ENCODE measurements at regions not wholly inside any gene's neighbourhood (a gene's known extent, or its start where the extent isn't known, plus 50 kb on each side); places are given as distances from the start of the nearest gene placed in this dataset.

DNA sequence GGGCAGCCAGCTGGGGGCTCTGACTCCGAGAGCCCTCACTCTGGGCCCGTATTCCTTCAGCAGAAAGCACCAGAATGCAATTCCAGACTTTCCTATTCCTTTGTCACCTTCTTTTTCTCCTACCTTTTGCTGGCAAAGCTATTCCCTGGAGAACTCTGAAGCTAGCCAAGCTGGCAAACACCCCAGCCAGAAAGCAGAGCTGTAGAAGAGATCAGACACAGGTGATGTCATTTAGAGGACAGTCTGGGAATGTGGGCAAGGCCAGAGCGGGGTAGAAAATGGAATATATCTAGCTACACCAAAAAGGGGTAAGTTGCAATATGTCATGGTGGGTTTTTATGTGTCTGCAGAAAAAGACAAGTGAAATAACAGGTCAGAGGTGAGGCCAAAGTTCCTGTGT lies 205.1 kb downstream of the NXPE2 start:
- no peak for DNase-seq

DNA sequence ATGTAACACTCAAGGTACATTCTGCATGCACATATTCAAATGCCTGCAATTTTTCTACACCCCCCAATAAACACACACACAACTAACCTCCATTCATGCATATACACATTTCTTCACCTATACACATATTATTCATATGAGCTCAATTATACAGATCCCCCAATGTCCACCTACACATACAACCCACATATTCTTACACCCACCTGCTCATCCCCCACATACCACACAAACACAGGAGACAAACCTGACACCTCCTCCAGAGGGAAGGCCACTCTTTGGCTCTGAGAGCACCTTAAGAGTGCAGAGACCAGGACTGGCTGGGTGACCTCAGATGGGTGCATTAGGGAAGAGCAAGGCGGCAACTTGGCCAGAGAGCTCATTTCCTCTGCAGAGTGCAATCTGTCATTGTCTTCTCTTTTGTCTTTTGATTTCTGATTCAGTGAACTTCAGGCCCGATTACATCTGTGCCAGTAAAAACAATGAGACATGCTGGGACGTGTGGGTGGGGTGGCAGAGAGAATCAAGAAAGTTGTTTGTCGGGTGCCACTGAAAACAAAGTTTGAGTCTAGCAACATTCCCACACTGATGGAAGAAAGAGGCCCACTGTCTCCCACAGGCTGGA lies 208.4 kb downstream of the NXPE2 start:
- no peak for DNase-seq

DNA sequence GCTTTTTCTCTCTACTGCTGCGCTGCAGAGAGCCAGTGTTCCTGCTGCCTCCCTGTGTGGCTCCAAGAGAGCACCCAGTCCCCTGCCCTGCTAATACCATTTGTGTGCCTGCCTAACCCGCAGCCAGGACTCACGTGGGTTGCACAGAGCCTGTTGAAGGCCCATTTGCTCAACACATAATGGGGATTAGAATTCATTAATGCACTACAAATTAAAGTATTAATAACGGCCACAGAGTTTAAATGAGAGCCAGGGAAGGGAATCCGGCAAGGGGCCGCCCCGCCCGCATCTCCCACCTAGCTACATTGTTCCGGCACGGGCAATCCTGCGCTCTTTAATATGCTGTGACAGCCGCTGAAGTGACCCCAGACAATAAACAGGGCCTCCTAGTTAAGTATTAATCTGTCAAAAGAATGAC lies 211.3 kb downstream of the NXPE2 start:
- no peak for DNase-seq

DNA sequence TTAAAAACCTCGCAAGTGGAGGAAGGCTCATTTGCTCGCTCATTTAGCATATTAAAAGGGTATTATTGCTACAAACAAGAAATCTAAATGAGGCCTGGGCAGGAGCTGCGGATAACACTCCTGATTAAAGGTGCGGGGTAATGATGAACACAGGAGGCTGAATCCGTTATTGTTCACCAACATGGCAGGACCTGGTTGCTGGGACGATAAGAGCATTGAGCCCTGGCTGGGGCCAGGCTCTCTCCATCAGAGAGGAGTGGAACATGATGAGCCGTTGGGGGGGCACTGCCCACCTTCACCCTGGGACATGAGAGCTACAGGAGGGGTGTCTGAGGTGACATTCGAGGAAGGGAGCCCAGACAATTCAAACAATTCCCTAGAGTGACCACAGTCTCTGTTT lies 211.7 kb downstream of the NXPE2 start:
- DNase-seq: no peak

DNA sequence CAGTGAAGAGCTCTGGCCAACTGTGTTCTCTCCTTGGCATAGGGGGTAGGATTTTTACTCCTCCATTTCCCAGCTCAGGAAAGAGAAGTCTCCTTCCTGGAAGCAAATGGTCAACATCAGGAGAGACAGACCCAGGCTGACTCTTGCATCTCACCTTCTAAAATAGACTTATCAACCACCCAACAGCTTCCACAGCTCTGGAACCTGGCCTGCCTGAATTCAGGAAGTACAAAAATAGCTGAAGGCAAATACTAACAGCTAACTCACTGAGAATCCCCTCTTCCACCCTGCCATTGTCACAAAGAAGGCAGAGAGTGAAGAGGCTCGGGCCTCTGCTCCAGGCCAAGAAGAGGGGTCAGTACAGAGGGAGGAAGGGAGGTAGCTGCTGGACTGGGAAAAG lies 213.6 kb downstream of the NXPE2 start:
- DNase-seq: no peak

DNA sequence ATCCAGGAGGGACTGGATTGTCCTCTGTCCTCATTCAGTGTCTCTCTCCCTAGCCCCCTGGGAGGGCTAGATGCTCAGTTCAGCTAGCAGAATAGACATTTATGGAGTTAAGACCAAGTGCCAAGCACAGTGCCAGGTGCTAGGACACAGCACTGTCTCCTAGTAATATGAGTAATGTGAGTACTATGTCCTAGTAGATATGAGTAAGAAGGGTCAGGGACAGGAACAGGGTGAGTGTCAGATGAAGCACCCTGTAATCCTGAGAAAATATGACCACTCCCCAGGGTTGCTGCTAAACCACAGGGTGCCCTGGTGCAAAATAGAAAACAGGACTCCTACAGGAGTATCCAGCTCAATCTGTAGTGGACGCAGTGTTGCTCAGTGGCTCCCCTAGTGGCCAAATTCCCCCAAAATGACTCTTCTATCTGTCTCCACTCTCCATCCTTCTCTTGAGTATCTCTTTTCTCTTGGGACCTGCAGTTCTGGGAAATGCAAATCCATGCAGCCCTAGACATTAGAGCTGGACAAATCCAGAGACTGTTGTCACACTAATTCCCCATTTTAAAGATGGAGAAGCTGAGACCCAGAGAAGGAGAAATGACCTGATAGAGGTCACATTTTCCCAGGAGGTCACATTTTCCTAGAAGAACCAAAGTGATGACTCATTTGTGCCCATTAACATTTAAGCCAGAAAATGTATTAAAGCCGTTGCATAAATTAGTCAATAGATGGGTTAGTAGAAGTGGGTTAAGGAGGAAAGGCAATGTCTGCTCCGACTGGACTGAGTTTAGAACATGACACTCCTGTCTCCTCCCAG lies 214.3 kb downstream of the NXPE2 start:
- no peak for DNase-seq

DNA sequence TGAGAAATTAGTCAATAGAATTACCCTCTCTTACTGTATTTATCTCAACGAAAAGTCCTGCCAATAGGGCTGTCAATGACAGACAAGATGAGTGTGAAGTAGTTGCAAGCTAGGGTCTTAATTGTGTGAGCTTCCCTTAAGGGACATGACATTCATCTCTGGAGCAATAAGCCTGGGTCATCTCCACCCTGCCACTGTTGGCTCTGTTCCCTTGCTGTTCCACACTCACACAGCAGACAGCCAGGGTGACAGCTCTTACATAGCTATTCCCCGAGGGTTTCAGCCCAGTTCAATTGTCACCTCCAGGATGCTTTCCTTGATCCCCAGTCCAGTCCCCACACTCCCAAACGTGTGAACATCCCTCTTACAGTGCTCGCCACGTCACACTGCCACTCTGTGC lies 215.0 kb downstream of the NXPE2 start:
- no peak for DNase-seq

DNA sequence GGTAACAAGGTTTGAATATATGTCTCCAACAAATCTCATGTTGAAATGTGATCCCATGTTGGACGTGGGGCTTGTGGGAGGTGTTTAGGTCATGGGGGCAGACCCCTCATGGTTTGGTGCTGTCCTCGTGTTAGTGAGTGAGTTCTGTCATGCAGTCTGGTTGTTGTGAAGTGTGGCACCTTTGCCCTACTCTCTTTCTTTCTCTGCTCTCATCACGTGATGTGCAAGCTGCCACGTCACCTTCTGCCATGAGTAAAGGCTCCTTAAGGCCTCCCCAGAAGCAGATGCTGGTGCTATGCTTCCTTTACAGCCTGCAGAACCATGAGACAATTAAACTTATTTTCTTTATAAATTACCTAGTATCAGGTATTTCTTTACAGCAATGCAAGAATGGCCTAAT lies 218.3 kb downstream of the NXPE2 start:
- no peak for DNase-seq

DNA sequence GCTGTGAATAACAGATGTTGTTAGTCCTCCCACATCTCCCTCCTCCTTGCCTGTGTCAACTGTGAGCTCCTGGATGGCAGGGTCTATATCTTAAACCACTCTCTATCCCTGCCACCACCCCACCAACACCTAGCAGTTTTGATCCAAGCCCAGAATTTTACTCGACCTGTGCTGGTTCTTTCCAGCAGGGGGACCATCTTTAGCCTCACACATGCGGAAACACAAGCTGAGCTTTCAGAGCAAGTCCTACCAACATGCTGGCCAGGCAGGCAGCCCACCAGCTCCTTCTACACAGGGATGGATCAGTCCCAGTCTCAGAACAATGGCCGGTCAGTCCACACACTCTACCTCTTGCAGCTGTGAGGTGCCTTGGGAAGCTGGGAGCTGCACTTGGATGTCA lies 231.5 kb downstream of the NXPE2 start:
- DNase-seq: no peak

DNA sequence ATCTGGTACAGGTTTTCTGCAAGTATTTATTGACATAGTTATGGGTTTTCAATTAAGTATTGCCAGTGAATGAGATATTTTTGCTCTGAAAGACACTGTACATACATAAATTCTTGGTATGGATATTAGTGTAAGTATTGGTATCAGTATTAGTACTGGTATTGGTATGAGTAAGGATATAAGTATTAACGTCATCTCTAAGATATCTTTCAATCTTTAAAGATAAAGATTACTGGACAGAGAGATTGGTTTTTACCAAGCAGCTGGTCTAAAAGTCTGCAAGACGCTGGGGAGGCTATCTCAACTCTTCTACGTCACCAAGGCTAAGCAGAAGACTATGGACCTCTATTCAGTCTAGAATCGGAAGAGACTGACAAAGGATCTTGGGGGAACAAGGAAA lies 234.5 kb downstream of the NXPE2 start:
- no peak for DNase-seq

DNA sequence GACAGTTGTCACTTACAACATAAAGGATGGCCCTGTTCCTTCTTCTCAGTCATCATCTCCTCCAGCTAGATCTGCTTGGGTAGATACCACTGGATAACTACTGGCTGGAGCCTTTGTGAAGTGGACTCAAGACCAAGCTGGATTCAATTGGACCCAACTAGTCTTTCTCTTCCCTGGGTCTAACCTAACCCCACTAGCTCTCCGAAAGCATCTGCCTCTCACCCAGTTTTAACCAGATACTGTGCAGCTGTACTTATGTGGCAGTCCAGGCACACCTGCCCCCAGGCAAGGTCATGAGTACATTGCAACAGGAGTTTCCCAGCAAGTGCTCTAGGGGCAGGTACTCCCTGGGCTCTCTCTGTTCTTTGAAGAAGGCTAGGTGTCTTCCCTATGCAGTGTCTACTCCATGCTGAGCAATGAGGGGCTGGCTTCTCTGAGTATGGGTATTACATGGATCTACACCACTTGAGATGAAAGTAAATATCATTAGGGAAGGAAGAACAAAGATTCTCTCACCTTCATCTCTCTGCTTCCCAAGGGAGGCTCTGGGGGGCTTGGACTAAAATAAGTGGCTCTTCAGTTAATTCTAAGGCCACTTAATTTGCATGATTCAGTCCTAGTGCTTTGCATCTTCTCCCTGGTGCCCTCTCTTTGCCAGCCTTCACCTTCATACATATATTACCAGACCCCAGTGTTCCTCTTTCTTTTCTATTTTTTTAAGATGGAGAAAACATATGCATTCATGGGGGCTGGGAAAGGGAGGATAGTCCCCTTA lies 236.1 kb downstream of the NXPE2 start:
- peak; percentile 62 for DNase-seq

DNA sequence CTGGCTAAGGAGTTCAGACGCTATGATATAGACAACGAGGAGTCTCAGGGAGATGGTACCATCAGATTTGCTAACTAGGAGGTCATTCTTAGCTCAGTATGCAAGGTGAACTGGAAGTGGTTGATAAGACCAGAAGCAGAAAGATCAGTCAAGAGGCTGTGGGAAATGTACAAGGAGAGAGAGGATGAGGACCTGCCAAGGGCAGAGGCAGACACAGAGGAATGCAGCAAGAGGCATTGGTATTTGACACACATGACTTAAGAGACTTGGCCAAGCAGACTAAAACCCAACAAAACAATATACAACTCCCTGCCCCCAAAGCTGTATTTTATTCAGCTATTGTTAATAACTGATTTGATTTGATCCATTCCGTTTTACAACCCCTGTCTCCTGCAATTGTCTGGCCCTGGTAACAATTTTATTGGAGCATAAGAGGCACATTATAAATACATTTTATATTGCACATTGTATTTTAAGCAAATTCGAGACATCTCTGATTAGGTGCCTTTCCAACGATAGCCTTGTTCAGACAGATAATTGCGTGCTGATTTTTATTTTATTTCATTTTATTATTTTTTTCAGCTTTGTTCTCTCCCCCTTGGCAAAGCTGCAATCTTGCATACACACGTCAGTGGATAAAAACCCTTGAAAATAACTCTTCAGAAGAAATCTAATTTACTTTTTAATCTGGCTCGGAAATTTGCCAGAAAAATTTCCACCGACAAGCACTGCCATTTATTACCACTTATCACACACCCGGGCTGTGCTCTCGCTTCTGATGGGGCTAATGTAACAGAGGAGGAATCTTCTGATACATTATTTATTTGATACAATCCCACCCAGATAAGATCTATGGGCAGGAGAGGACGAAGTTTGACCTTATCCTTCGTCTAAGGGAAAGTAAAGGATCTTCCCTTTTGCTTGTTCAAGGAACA lies 237.8 kb downstream of the NXPE2 start:
- no peak for DNase-seq

DNA sequence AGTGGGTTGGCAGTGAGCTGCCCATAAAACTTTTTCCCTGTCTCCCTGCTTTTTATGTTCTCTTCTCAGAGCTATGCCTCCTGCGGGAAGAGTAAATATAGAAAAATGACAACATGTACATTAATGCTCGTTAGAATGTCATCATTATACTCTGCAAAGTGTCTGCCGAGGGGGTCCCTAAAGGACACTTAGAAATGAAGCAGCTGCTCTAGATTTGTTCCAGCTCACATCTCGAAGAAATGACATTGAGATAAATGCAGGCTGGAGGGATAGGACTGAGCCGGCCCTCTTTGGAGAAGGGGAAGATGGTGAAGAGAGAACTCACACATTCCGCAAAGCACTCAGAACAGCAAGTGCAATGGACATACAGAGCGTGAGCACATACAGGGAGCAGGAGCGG lies 240.0 kb downstream of the NXPE2 start:
- DNase-seq: no peak

DNA sequence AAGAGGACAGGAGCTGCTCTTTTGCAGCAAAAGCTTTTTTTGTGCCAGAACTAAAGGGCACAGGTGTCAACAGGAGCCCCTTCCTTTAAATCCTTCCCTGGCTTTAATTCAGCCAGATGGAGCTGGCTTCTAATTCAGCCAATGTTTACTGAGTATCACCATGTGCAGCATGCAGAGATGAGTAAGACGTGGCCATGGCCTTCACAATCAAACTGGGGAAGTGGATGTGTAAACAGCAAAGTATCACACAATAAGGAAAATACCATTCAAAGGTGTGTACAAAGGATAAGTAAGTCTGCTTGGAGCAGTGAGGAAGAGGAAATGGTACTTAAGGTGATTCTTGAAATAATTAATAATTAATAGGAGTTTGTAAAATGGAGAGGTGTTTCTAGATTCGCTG lies 243.4 kb downstream of the NXPE2 start:
- no peak for DNase-seq

DNA sequence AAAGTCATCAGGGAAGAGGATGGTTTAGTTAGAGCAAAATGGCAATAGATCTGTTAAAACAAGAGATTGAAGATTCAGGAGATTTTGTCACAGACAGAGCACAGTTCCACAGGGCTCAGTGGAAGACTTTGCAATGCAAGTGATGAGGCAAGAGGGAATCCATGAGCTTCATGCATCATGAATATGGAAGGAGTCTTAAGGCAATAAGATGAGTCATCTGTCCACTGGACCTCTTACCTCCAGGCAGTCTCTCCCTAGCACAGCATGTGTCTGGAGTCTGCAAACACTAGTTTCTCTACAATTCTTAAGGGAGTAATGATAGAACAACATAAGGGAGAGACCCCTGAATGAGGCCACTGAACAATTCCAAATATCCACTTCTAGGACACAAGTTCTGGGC lies 245.7 kb downstream of the NXPE2 start:
- no peak for DNase-seq

DNA sequence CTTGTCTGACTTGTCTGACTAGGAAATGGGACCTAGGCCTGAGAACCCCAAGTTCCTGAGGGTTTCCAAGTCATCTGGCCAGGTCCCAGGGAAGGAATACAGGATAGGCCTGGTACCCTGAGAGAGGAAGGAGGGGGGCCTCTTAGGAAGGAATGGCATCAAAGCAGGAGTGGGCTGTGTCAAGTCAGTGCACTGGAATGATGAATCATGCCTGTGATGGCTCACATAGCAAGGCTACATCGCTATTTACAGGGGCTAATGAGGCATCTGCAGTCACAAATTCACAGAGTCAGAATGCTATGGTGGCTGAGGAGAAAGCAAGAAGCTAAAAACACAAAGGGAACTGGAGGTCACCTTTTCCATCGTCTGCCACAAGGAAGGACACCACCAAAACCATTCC lies 247.3 kb downstream of the NXPE2 start:
- no peak for DNase-seq

DNA sequence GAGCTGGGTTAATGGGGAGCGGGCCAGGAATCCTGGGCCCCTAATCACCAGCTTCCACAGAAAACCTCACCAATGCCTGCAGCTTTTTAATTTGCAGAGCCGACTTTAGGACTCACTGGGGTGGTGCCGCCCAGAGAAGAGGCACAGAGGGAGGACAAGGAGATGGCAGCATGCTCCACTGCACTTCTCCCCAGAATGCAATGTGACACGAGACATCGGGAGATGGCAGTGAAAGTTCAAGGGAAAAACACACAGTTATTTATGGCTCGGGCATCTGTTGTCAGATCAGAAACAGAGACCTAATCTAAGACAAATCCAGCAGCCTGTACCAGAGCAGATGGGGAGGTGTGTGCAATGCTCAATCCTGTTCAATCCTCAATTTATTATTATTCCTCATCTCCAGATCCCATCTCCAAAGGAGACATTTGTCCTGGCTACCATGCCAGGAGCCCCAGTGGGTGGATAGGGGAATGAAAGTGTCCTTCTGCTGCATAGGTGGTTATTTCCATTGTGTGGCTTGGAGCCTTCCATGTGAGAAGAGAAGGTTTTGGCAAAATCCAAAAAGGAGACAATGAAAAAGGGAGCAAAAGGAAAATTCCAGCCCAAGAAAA lies 250.0 kb downstream of the NXPE2 start:
- no peak for DNase-seq

DNA sequence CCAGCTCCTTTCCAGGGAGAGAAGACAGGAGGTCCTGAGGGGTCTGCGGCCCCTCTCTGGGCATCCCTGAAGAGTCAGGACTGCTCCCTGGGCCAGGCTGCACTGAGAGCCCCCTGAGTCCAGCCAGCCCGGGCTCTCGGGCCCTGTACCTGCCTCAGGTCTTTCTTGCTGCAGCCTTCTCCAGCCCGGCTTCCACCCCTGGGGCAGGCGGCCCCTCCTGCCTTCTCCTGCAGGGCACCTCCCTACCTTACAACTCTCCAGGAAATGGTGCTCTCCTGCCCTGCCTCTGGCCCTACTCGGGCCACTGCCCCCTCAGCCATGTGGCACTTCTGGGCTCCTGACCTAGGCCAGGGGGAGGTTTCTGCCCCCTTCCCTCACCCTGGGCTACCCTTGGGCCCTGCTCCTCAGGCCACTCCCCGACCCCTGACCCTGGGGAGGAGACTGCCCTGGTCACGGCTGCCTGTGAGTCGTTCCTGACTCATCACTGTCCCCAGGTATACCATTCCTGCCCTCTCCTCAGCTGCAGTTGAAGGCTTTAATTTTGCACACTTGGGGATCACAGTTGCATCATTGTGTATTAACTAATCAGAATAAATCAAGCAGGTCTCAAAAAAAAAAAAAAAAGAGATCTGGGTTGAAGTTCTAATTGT lies 251.1 kb downstream of the NXPE2 start:
- DNase-seq: no peak

DNA sequence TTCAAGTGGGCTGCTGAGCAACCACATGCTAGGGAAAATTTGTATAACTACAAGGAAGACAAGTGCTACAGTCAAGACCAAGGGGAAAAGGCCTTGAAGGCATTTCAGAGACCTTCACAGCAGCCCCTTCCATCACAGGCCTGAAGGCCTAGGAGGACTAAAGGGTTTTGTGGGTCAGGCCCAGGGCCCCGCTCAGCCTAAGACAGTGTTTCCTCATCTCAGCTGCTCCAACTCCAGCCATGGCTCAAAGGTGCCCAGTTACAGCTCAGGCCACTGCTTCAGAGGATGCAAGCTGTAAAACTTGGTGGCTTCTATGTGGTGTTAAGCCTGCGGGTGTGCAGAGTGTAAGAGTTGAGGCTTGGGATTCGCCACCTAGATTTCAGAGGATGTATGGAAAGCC lies 260.5 kb downstream of the NXPE2 start:
- no peak for DNase-seq

DNA sequence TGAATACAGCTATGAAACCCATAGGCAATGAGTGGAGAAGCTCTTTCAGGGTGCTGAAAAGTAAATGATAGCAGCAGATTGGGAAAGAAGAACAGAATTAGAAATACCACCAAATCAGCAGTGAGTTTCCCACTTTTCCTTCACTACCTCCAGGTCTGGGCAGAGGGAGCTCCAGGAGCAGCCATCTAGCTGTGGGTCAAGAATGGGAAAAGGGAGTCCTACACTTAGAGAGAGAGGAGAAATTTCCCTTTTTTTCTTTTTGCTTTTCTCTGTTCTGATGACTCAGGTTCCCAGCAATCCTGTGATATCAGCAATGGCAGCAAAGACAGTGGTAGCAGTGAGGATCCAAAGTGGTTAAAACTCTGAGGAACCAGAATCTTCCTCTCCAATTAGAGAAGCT lies 263.9 kb downstream of the NXPE2 start:
- no peak for DNase-seq

DNA sequence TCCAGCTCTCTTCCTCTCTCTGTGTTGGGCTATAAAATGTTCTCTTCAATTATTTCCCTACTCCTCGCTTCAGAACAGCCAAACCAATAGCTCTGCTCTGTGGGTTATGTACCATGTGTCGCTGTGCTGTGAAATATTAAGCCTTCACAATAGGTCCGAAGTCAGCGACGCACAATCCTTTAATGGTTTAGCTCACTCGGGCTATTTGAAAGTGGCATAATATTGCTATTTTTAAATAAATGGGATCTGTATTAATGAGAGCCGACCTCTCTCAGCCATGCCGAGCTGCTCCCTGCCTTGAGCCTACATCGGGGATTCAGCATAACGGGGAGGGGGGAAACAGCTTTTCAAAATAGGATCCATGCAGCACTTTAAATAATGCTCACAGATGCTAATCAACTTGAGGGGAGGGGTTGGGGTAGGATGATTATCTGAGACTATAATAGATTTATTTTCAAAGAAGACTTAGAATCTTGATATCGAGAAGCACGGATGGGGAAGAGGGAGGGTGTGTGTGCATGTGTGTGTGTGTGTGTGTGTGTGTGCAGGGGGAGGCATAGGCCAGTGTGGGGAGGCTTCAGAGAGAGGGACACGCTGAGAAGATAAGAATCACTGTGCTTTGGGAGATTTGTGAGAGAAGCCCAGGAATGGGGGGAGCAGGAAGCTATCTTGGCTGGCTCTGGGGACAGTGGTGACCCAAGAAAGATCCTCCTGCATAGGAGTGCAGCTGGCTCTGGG lies 271.5 kb downstream of the NXPE2 start:
- no peak for DNase-seq
